ENCODE measurements at regions not wholly inside any gene's neighbourhood (a gene's known extent, or its start where the extent isn't known, plus 50 kb on each side); places are given as distances from the start of the nearest gene placed in this dataset.

DNA sequence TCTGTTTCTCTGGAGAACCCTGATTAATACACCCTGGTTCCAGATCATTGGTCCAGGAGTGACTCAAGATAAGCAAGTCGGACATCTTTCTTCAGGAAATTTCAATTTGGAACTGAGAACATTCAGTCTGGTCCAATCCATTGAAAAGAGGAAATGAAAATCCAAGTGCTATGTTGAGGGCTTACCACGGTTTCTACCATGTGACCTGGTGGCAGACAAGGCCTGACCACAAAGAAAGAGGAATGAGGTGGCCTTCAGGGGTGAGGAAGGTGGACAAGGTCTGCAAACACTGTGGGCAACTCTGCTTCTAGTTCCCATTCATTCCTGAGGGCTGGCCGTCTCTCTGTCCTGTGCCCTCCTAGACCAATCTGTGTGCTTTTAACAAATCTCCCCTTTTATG lies 149.2 kb upstream of the GHITM start:
- no peaks in the 10 kb centered on the region for H3K27me3 ChIP-seq (replicated peaks in 1 of 4; ENCODE audit: control insufficient read depth in 3 of 4, extremely low read depth in 1 of 4, insufficient read depth in 3 of 4, low read length in 3 of 4)
- H3K4ac ChIP-seq (replicated peaks; ENCODE audit: insufficient read length, low read depth, low read length) = no peak overlapping the region
- H2BK15ac ChIP-seq (ENCODE audit: low read length) = no peak overlapping the region
- no peak overlapping the region for H3K56ac ChIP-seq (replicated peaks; ENCODE audit: insufficient read length, low read depth, low read length)
- no peak overlapping the region for H3K23ac ChIP-seq (ENCODE audit: insufficient read length)
- H2AFZ ChIP-seq (ENCODE audit: low read length) = no peak overlapping the region
- H3K79me1 ChIP-seq (ENCODE audit: low read depth, low read length) = no peaks in the 10 kb centered on the region
- no peaks in the 10 kb centered on the region for H3K79me2 ChIP-seq (ENCODE audit: control insufficient read depth in 1 of 2, insufficient read depth in 2 of 2, low read length in 2 of 2)
- H3K9me3 ChIP-seq (ENCODE audit: insufficient read depth in 2 of 2, low read depth in 1 of 2, low read length in 1 of 2) = no peaks in the 10 kb centered on the region
- no peak overlapping the region for H2BK120ac ChIP-seq (replicated peaks; ENCODE audit: low read depth, low read length)
- H2AK5ac ChIP-seq (ENCODE audit: low read depth, low read length) = no peak overlapping the region
- H4K5ac ChIP-seq (ENCODE audit: insufficient read length, low read depth, low read length) = no peak overlapping the region
- no peak for FAIRE-seq
- H3K27ac ChIP-seq (ENCODE audit: low read depth, low read length) = no peak overlapping the region
- no peak overlapping the region for H2BK20ac ChIP-seq (ENCODE audit: low read length)
- no peaks in the 10 kb centered on the region; the same call in 1 of the 2 replicates for H3K23me2 ChIP-seq (ENCODE audit: low read depth, low read length)
- CTCF ChIA-PET (ENCODE audit: partially characterized antibody) = interaction anchor here (1.7 kb wide), 1 partner anchor 14 kb away, joined by 3 read pairs; no protein-coding TSS in a partner anchor
- H3K9ac ChIP-seq (replicated peaks in 1 of 4; ENCODE audit: extremely low read depth in 1 of 4, low read depth in 3 of 4, low read length in 3 of 4) = no peak overlapping the region
- no peak for DNase-seq (ENCODE audit: low read depth in 1 of 2, low spot score in 2 of 2)
- no peaks in the 10 kb centered on the region for H3K36me3 ChIP-seq (ENCODE audit: control insufficient read depth in 2 of 4, insufficient read depth in 4 of 4, low read length in 3 of 4)
- no peak overlapping the region for H3K4me2 ChIP-seq (ENCODE audit: insufficient read depth in 1 of 2, low read depth in 2 of 2, low read length in 2 of 2)
- no peak overlapping the region for H3K14ac ChIP-seq (ENCODE audit: insufficient read length)
- H2BK5ac ChIP-seq (ENCODE audit: low read depth, low read length) = no peak overlapping the region
- 88% methylated on average over 3 of the region's 3 CpGs; no CpG with 5 or more reads in 1 of the 2 experiments for WGBS, 2 experiments (ENCODE audit: extremely low coverage in 1 of 2, insufficient coverage in 1 of 2, insufficient read length in 1 of 2, insufficient replicate concordance in 2 of 2, low coverage in 1 of 2, low lambda C conversion rate in 2 of 2, missing lambda C conversion rate in 1 of 2)
- H4K20me1 ChIP-seq (replicated peaks in 1 of 2; ENCODE audit: control insufficient read depth in 1 of 2, insufficient read depth in 2 of 2, low read length in 2 of 2) = no peaks in the 10 kb centered on the region
- no peak overlapping the region for H4K8ac ChIP-seq (ENCODE audit: extremely low read depth, insufficient read depth, low read length)
- H3K18ac ChIP-seq (ENCODE audit: extremely low read depth, low read length) = no peak overlapping the region
- POLR2A ChIA-PET (ENCODE audit: partially characterized antibody) = no interaction called here
- H3K4me3 ChIP-seq (ENCODE audit: extremely low read depth in 1 of 4, insufficient read depth in 2 of 4, low read depth in 3 of 4, low read length in 4 of 4) = no peak overlapping the region
- H3K4me1 ChIP-seq (replicated peaks in 1 of 4; ENCODE audit: control insufficient read depth in 3 of 4, insufficient read depth in 4 of 4, low read length in 3 of 4) = no peaks in the 10 kb centered on the region
- H4K91ac ChIP-seq (replicated peaks; ENCODE audit: insufficient read length, low read length) = no peak overlapping the region
- no peak overlapping the region for H2BK12ac ChIP-seq (ENCODE audit: low read depth, low read length)
- TF ChIP-seq CBX5 (IDR thresholded peaks at IDR 0.05; ENCODE audit: low read depth, low read length) = no peak
- no peak for TF ChIP-seq E2F6 (IDR thresholded peaks at IDR 0.05)
- TF ChIP-seq PHF8 (conservative IDR thresholded peaks at IDR 0.05; ENCODE audit: low read depth, low read length) = no peak
- TF ChIP-seq, protein P1, sequence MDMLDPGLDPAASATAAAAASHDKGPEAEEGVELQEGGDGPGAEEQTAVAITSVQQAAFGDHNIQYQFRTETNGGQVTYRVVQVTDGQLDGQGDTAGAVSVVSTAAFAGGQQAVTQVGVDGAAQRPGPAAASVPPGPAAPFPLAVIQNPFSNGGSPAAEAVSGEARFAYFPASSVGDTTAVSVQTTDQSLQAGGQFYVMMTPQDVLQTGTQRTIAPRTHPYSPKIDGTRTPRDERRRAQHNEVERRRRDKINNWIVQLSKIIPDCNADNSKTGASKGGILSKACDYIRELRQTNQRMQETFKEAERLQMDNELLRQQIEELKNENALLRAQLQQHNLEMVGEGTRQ (IDR thresholded peaks at IDR 0.05; ENCODE audit: low read length) = no peak
- no peak for TF ChIP-seq MAX (IDR thresholded peaks at IDR 0.05)
- TF ChIP-seq TCF12 (IDR thresholded peaks at IDR 0.05; ENCODE audit: low read depth, low read length) = no peak
- no peak for TF ChIP-seq SUZ12 (IDR thresholded peaks at IDR 0.05; ENCODE audit: low read length)
- TF ChIP-seq SP2 (IDR thresholded peaks at IDR 0.05; ENCODE audit: low read length) = no peak
